K562 (cell line): ENCODE measurements at regions not wholly inside any gene's neighbourhood (a gene's known extent, or its start where the extent isn't known, plus 50 kb on each side); places are given as distances from the start of the nearest gene placed in this dataset.

Experiments used
- NELFE ChIP-seq: IDR thresholded peaks from 2 replicates; pipeline ENCODE4 v1.6.1; 2011; ENCODE audit warnings: mild to moderate bottlenecking; ENCODE audit not compliant: insufficient read depth, insufficient read length
- TF ChIP-seq, protein P1 (sequence below): fragments of 200-600 bp; sonication (generic); IDR thresholded peaks from one replicate; pipeline ENCODE4 v1.6.1; 2012; ENCODE audit warnings: mild to moderate bottlenecking, low read depth, low read length, inconsistent platforms

GRCh38 chr1:181356505-181357340 is 126.6 kb upstream of the CACNA1E start (continued):
- TF ChIP-seq, protein P1, sequence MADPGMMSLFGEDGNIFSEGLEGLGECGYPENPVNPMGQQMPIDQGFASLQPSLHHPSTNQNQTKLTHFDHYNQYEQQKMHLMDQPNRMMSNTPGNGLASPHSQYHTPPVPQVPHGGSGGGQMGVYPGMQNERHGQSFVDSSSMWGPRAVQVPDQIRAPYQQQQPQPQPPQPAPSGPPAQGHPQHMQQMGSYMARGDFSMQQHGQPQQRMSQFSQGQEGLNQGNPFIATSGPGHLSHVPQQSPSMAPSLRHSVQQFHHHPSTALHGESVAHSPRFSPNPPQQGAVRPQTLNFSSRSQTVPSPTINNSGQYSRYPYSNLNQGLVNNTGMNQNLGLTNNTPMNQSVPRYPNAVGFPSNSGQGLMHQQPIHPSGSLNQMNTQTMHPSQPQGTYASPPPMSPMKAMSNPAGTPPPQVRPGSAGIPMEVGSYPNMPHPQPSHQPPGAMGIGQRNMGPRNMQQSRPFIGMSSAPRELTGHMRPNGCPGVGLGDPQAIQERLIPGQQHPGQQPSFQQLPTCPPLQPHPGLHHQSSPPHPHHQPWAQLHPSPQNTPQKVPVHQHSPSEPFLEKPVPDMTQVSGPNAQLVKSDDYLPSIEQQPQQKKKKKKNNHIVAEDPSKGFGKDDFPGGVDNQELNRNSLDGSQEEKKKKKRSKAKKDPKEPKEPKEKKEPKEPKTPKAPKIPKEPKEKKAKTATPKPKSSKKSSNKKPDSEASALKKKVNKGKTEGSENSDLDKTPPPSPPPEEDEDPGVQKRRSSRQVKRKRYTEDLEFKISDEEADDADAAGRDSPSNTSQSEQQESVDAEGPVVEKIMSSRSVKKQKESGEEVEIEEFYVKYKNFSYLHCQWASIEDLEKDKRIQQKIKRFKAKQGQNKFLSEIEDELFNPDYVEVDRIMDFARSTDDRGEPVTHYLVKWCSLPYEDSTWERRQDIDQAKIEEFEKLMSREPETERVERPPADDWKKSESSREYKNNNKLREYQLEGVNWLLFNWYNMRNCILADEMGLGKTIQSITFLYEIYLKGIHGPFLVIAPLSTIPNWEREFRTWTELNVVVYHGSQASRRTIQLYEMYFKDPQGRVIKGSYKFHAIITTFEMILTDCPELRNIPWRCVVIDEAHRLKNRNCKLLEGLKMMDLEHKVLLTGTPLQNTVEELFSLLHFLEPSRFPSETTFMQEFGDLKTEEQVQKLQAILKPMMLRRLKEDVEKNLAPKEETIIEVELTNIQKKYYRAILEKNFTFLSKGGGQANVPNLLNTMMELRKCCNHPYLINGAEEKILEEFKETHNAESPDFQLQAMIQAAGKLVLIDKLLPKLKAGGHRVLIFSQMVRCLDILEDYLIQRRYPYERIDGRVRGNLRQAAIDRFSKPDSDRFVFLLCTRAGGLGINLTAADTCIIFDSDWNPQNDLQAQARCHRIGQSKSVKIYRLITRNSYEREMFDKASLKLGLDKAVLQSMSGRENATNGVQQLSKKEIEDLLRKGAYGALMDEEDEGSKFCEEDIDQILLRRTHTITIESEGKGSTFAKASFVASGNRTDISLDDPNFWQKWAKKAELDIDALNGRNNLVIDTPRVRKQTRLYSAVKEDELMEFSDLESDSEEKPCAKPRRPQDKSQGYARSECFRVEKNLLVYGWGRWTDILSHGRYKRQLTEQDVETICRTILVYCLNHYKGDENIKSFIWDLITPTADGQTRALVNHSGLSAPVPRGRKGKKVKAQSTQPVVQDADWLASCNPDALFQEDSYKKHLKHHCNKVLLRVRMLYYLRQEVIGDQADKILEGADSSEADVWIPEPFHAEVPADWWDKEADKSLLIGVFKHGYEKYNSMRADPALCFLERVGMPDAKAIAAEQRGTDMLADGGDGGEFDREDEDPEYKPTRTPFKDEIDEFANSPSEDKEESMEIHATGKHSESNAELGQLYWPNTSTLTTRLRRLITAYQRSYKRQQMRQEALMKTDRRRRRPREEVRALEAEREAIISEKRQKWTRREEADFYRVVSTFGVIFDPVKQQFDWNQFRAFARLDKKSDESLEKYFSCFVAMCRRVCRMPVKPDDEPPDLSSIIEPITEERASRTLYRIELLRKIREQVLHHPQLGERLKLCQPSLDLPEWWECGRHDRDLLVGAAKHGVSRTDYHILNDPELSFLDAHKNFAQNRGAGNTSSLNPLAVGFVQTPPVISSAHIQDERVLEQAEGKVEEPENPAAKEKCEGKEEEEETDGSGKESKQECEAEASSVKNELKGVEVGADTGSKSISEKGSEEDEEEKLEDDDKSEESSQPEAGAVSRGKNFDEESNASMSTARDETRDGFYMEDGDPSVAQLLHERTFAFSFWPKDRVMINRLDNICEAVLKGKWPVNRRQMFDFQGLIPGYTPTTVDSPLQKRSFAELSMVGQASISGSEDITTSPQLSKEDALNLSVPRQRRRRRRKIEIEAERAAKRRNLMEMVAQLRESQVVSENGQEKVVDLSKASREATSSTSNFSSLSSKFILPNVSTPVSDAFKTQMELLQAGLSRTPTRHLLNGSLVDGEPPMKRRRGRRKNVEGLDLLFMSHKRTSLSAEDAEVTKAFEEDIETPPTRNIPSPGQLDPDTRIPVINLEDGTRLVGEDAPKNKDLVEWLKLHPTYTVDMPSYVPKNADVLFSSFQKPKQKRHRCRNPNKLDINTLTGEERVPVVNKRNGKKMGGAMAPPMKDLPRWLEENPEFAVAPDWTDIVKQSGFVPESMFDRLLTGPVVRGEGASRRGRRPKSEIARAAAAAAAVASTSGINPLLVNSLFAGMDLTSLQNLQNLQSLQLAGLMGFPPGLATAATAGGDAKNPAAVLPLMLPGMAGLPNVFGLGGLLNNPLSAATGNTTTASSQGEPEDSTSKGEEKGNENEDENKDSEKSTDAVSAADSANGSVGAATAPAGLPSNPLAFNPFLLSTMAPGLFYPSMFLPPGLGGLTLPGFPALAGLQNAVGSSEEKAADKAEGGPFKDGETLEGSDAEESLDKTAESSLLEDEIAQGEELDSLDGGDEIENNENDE, result no peak
- no peak for TF ChIP-seq NELFE
- TF ChIP-seq, all 486 proteins: peak for 0
